ENCODE measurements at regions not wholly inside any gene's neighbourhood (a gene's known extent, or its start where the extent isn't known, plus 50 kb on each side); places are given as distances from the start of the nearest gene placed in this dataset.

DNA sequence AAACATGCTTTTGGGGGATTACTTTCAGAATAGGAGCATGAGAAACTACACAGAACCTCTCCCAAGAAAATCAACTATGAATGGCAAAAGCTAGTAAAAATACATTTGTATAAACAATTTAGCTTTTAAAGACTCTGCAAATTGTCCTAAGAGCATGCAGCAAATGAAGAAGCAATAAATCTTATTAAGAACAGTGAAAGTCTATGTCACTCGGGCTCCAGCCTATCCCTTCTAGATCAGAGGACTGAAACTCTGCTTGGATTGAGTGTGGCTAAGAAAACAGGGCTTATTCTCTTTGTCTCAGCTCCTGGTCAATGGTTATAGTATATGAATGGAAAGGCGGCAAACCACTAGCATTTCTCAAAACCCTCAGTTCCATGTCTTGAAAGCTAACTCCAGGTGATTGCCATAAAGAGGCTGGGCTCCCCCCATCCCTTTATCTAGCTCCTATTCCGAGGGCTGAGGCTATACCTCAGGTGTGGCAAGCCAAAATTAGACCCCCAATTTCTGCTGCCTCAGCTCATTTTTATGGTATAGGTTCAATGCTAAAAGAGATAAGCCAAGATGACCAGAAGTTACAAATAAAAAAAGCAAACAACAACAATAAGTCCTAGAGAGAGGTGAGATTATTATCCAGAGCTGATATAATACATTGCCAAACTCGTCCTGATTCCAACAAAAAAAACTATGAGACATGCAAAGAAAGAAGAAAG lies 953.2 kb downstream of the SLITRK6 start:
- no CpG with 5 or more reads among the region's 4 CpGs for WGBS, 2 experiments (ENCODE audit: extremely low coverage in 2 of 2, insufficient read length in 1 of 2)

More for the DNA sequence above, 953.2 kb downstream of the SLITRK6 start:
- no peak overlapping the region for H3K56ac ChIP-seq (ENCODE audit: extremely low read depth, insufficient read depth, low read length)
- dilution Hi-C loops (cut with HindIII; ENCODE audit: low sequenced_read_pairs, unreplicated experiment), result no loop called here
- H2BK5ac ChIP-seq (ENCODE audit: low read depth, low read length, poor library complexity, severe bottlenecking), result no peak overlapping the region
- H4K20me1 ChIP-seq (ENCODE audit: insufficient read depth, low read length), result no peaks in the 10 kb centered on the region
- H3K27me3 ChIP-seq (ENCODE audit: control insufficient read depth, insufficient read depth, low read length), result no peaks in the 10 kb centered on the region
- H3K9ac ChIP-seq (ENCODE audit: low read depth, low read length), result no peak overlapping the region
- no peak overlapping the region for H3K4ac ChIP-seq (ENCODE audit: low read depth, low read length)
- H3K9me3 ChIP-seq (ENCODE audit: control insufficient read depth, insufficient read depth, low read length), result no peaks in the 10 kb centered on the region
- TF ChIP-seq MAFK (IDR thresholded peaks at IDR 0.05; ENCODE audit: low read depth, low read length), result peak; percentile 67
- TF ChIP-seq, protein P1, sequence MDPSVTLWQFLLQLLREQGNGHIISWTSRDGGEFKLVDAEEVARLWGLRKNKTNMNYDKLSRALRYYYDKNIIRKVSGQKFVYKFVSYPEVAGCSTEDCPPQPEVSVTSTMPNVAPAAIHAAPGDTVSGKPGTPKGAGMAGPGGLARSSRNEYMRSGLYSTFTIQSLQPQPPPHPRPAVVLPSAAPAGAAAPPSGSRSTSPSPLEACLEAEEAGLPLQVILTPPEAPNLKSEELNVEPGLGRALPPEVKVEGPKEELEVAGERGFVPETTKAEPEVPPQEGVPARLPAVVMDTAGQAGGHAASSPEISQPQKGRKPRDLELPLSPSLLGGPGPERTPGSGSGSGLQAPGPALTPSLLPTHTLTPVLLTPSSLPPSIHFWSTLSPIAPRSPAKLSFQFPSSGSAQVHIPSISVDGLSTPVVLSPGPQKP (IDR thresholded peaks at IDR 0.05; ENCODE audit: borderline replicate concordance, low read depth, low read length), result no peak
- H2BK20ac ChIP-seq (ENCODE audit: low read depth, low read length), result no peak overlapping the region
- H3K18ac ChIP-seq (ENCODE audit: low read depth, low read length), result no peak overlapping the region
- BruUV-seq (replicated peaks), result no TSS peak
- no peak overlapping the region for H2BK15ac ChIP-seq (ENCODE audit: low read depth, low read length)
- ATAC-seq (ENCODE audit: low read depth) (no peak), DNase-seq (no peak)
- no peak overlapping the region for H2AK5ac ChIP-seq (ENCODE audit: low read depth, low read length)
- H3K4me2 ChIP-seq (ENCODE audit: low read depth, low read length), result no peak overlapping the region
- H2AK9ac ChIP-seq (replicated peaks; ENCODE audit: low read depth, low read length, poor library complexity), result no peak overlapping the region
- no peaks in the 10 kb centered on the region for H3K36me3 ChIP-seq (ENCODE audit: control insufficient read depth, insufficient read depth, low read length)
- H2AFZ ChIP-seq (replicated peaks; ENCODE audit: low read length, poor library complexity), result no peak overlapping the region
- ChIA-PET CTCF (no interaction called here), POLR2A (ENCODE audit: unreplicated experiment) (no interaction called here)
- no peak overlapping the region for H4K8ac ChIP-seq (ENCODE audit: low read depth in 2 of 2, low read length in 2 of 2)
- in situ Hi-C loops (cut with MboI; ENCODE audit: low sequenced_read_pairs), result no loop called here
- no peaks in the 10 kb centered on the region for H3K79me1 ChIP-seq (ENCODE audit: low read depth in 1 of 2, low read length in 2 of 2)
- H3K4me1 ChIP-seq (ENCODE audit: control insufficient read depth, insufficient read depth, low read length), result no peaks in the 10 kb centered on the region
- H3K4me3 ChIP-seq (ENCODE audit: insufficient read depth, low read depth, low read length), result no peak overlapping the region
- H3K14ac ChIP-seq (replicated peaks; ENCODE audit: low read depth, low read length), result no peak overlapping the region
- H2BK120ac ChIP-seq (ENCODE audit: low read depth, low read length), result no peak overlapping the region
- no peak overlapping the region for H3K27ac ChIP-seq (ENCODE audit: insufficient read depth, low read length)
- H3K9me1 ChIP-seq (ENCODE audit: insufficient read depth, low read length), result no peaks in the 10 kb centered on the region
- no peak overlapping the region for H3K23ac ChIP-seq (ENCODE audit: low read depth, low read length)
- no peak overlapping the region for H4K5ac ChIP-seq (ENCODE audit: low read depth, low read length)
- intact Hi-C loops (cut with micrococcal nuclease), result no loop called here
- no peak overlapping the region for H4K91ac ChIP-seq (ENCODE audit: insufficient read depth, low read depth, low read length)

All from IMR-90 (cell line).